Activated T-helper 1 cell treated with anti-CD3 and anti-CD28 coated beads, Interleukin-12 subunit alpha, Interleukin-12 subunit beta, Interleukin-2, Interleukin-4 antibody, amounts not matched to agents 30 ng/mL and 10 ng/mL and 1 ng/mL, durations not matched to agents 14 hours and 24 hours and 36 hours (primary cell): ENCODE measurements at regions not wholly inside any gene's neighbourhood (a gene's known extent, or its start where the extent isn't known, plus 50 kb on each side); places are given as distances from the start of the nearest gene placed in this dataset.
"Not testable (repeated sequence)": the region's sequence is repeated elsewhere in the genome, so short reads cannot be mapped to it uniquely, and the experiment has no call there.

ENCODE experiments used
- DNase-seq: peaks from one replicate; pipeline ENCODE4 v3.0.0; 2021; ENCODE audit warnings: low spot score
- H3K27ac Mint-ChIP-seq: one replicate; pipeline ENCODE4 v1.8.0; 2021; ENCODE audit warnings: mild to moderate bottlenecking, mixed read lengths
- H3K27me3 Mint-ChIP-seq: one replicate; pipeline ENCODE4 v1.8.0; 2022; ENCODE audit warnings: mild to moderate bottlenecking, moderate library complexity, mixed read lengths; ENCODE audit not compliant: insufficient read depth
- H3K36me3 Mint-ChIP-seq: one replicate; pipeline ENCODE4 v1.8.0; 2021; ENCODE audit warnings: low read depth, mixed read lengths
- H3K4me1 Mint-ChIP-seq: one replicate; pipeline ENCODE4 v1.8.0; 2021; ENCODE audit warnings: low read depth, mixed read lengths
- H3K4me3 Mint-ChIP-seq: one replicate; pipeline ENCODE4 v1.8.0; 2021; ENCODE audit warnings: mild to moderate bottlenecking, moderate library complexity, mixed read lengths
- H3K9me3 Mint-ChIP-seq: one replicate; pipeline ENCODE4 v1.8.0; 2021; ENCODE audit warnings: mixed read lengths
- intact Hi-C: fragments of 100-400 bp; cut with micrococcal nuclease; formaldehyde crosslinking; loops from one replicate; pipeline ENCODE4 v1.15.1; 2024

GRCh38 chr16:14384745-14385144 is 245.3 kb downstream of the PARN start:
- H3K4me1 Mint-ChIP-seq = no peaks in the 10 kb centered on the region
- no peaks in the 10 kb centered on the region for H3K9me3 Mint-ChIP-seq
- intact Hi-C loops = no loop called here
- H3K27me3 Mint-ChIP-seq = no peaks in the 10 kb centered on the region
- no peak overlapping the region for H3K27ac Mint-ChIP-seq
- no peak overlapping the region for H3K4me3 Mint-ChIP-seq
- H3K36me3 Mint-ChIP-seq = no peaks in the 10 kb centered on the region
- DNase-seq = no peak

GRCh38 chr16:14383844-14384243 is 246.2 kb downstream of the PARN start:
- H3K36me3 Mint-ChIP-seq, DNase-seq, H3K4me1 Mint-ChIP-seq, H3K4me3 Mint-ChIP-seq, H3K27ac Mint-ChIP-seq, intact Hi-C loops, H3K9me3 Mint-ChIP-seq, H3K27me3 Mint-ChIP-seq: not testable (repeated sequence)

GRCh38 chr16:14378689-14379467 is 251.2 kb downstream of the PARN start:
- H3K27me3 Mint-ChIP-seq = no peaks in the 10 kb centered on the region
- no peak overlapping the region for H3K27ac Mint-ChIP-seq
- intact Hi-C loops = no loop called here
- no peaks in the 10 kb centered on the region for H3K9me3 Mint-ChIP-seq
- no peak for DNase-seq
- no peak overlapping the region for H3K4me3 Mint-ChIP-seq
- H3K4me1 Mint-ChIP-seq = no peaks in the 10 kb centered on the region
- no peaks in the 10 kb centered on the region for H3K36me3 Mint-ChIP-seq

- no peak overlapping the region for H3K27ac Mint-ChIP-seq
Observed at GRCh38 chr16:14378131-14378551, 251.9 kb downstream of the PARN start.

GRCh38 chr16:14377326-14377725 is 252.7 kb downstream of the PARN start:
- intact Hi-C loops = no loop called here
- no peak overlapping the region for H3K4me3 Mint-ChIP-seq
- H3K4me1 Mint-ChIP-seq = no peaks in the 10 kb centered on the region
- H3K27me3 Mint-ChIP-seq = no peaks in the 10 kb centered on the region
- H3K27ac Mint-ChIP-seq = no peak overlapping the region
- no peak for DNase-seq
- H3K9me3 Mint-ChIP-seq = no peaks in the 10 kb centered on the region
- no peaks in the 10 kb centered on the region for H3K36me3 Mint-ChIP-seq

More at GRCh38 chr16:14378131-14378551, 251.9 kb downstream of the PARN start:
- intact Hi-C loops = no loop called here
- Mint-ChIP-seq H3K36me3 (no peaks in the 10 kb centered on the region), H3K9me3 (no peaks in the 10 kb centered on the region), H3K4me3 (no peak overlapping the region), H3K27me3 (no peaks in the 10 kb centered on the region), H3K4me1 (no peaks in the 10 kb centered on the region)
- DNase-seq = no peak

- Mint-ChIP-seq H3K9me3 (no peaks in the 10 kb centered on the region), H3K27me3 (no peaks in the 10 kb centered on the region), H3K36me3 (no peaks in the 10 kb centered on the region), H3K4me1 (no peaks in the 10 kb centered on the region), H3K27ac (no peak overlapping the region), H3K4me3 (no peak overlapping the region)
- intact Hi-C loops = no loop called here
- DNase-seq = no peak
Observed at GRCh38 chr16:14375132-14375491, 254.9 kb downstream of the PARN start.

GRCh38 chr16:14374451-14375131 is 255.5 kb downstream of the PARN start:
- Mint-ChIP-seq H3K27ac (no peak overlapping the region), H3K27me3 (no peaks in the 10 kb centered on the region), H3K4me1 (no peaks in the 10 kb centered on the region), H3K36me3 (no peaks in the 10 kb centered on the region), H3K9me3 (no peaks in the 10 kb centered on the region), H3K4me3 (no peak overlapping the region)
- DNase-seq = no peak
- intact Hi-C loops = no loop called here

- Mint-ChIP-seq H3K27ac (no peak overlapping the region), H3K9me3 (no peaks in the 10 kb centered on the region), H3K4me3 (no peak overlapping the region), H3K4me1 (no peaks in the 10 kb centered on the region), H3K36me3 (no peaks in the 10 kb centered on the region), H3K27me3 (no peaks in the 10 kb centered on the region)
- no peak for DNase-seq
- intact Hi-C loops = no loop called here
Observed at GRCh38 chr16:14373896-14374295, 256.2 kb downstream of the PARN start.

- Mint-ChIP-seq H3K27me3 (peaks cover 2% of the 10 kb centered on the region), H3K4me1 (no peaks in the 10 kb centered on the region), H3K36me3 (no peaks in the 10 kb centered on the region), H3K9me3 (no peaks in the 10 kb centered on the region), H3K4me3 (no peak overlapping the region), H3K27ac (no peak overlapping the region)
- intact Hi-C loops = no loop called here
- DNase-seq = no peak
Observed at GRCh38 chr16:14373406-14373805, 256.7 kb downstream of the PARN start.

- Mint-ChIP-seq H3K9me3 (no peaks in the 10 kb centered on the region), H3K36me3 (no peaks in the 10 kb centered on the region), H3K27me3 (peaks cover 2% of the 10 kb centered on the region), H3K27ac (no peak overlapping the region), H3K4me3 (no peak overlapping the region), H3K4me1 (no peaks in the 10 kb centered on the region)
- intact Hi-C loops = no loop called here
- DNase-seq = no peak
Observed at GRCh38 chr16:14372471-14372870, 257.6 kb downstream of the PARN start.

GRCh38 chr16:14371778-14372431 is 258.2 kb downstream of the PARN start:
- H3K27ac Mint-ChIP-seq = no peak overlapping the region
- DNase-seq = no peak
- no peaks in the 10 kb centered on the region for H3K4me1 Mint-ChIP-seq
- H3K9me3 Mint-ChIP-seq = no peaks in the 10 kb centered on the region
- H3K27me3 Mint-ChIP-seq = peaks cover 2% of the 10 kb centered on the region
- intact Hi-C loops = no loop called here
- H3K4me3 Mint-ChIP-seq = no peak overlapping the region
- no peaks in the 10 kb centered on the region for H3K36me3 Mint-ChIP-seq

- intact Hi-C loops = no loop called here
- Mint-ChIP-seq H3K4me3 (no peak overlapping the region), H3K27ac (no peak overlapping the region), H3K27me3 (peaks cover 2% of the 10 kb centered on the region), H3K36me3 (no peaks in the 10 kb centered on the region), H3K9me3 (no peaks in the 10 kb centered on the region), H3K4me1 (no peaks in the 10 kb centered on the region)
- DNase-seq = no peak
Observed at GRCh38 chr16:14370736-14371234, 259.3 kb downstream of the PARN start.
